ENCODE measurements at regions not wholly inside any gene's neighbourhood (a gene's known extent, or its start where the extent isn't known, plus 50 kb on each side); places are given as distances from the start of the nearest gene placed in this dataset.

GRCh38 chr9:90131568-90131967 lies 511.1 kb downstream of the DIRAS2 start:
- Histone ChIP-seq H3K36me3 (ENCODE audit: control insufficient read depth, insufficient read depth, low read length) (no peaks in the 10 kb centered on the region), H3K4me3 (ENCODE audit: insufficient read depth, low read depth, low read length) (no peak overlapping the region), H3K9me3 (ENCODE audit: control insufficient read depth, low read length) (no peaks in the 10 kb centered on the region), H3K27me3 (ENCODE audit: control insufficient read depth, insufficient read depth, low read length, poor library complexity, severe bottlenecking) (no peaks in the 10 kb centered on the region), H3K27ac (ENCODE audit: insufficient read depth, low read depth, low read length, poor library complexity, severe bottlenecking) (no peak overlapping the region), H3K4me1 (ENCODE audit: control insufficient read depth, insufficient read depth, low read length) (no peaks in the 10 kb centered on the region)
- WGBS, 2 experiments: 92% methylated on average over 7 of the region's 7 CpGs

DNA sequence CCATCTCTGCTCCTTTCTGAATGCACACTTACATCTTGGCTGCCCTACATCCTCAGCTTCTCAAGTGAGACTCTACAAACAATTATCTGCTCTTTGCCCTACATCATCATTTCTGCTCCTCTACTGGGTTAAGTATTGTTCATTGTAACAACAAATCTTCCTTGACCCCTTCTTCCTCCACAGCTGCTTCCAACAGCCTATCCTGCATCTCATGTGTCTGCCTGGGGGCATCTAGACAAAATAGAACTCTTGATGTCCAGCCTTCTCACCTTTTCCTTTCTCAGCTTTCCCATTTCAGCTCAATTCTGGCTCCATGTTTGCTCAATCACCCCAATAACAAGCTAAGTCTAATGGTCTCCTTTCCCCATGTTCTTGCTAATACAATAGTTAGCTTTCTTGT lies 509.8 kb downstream of the DIRAS2 start:
- Histone ChIP-seq H3K4me3 (ENCODE audit: insufficient read depth, low read depth, low read length) (no peak overlapping the region), H3K27me3 (ENCODE audit: control insufficient read depth, insufficient read depth, low read length, poor library complexity, severe bottlenecking) (no peaks in the 10 kb centered on the region), H3K36me3 (ENCODE audit: control insufficient read depth, insufficient read depth, low read length) (no peaks in the 10 kb centered on the region), H3K9me3 (ENCODE audit: control insufficient read depth, low read length) (no peaks in the 10 kb centered on the region), H3K4me1 (ENCODE audit: control insufficient read depth, insufficient read depth, low read length) (no peaks in the 10 kb centered on the region), H3K27ac (ENCODE audit: insufficient read depth, low read depth, low read length, poor library complexity, severe bottlenecking) (no peak overlapping the region)

GRCh38 chr9:90137801-90138200 lies 504.8 kb downstream of the DIRAS2 start:
- Histone ChIP-seq H3K9me3 (ENCODE audit: control insufficient read depth, low read length) (no peaks in the 10 kb centered on the region), H3K27me3 (ENCODE audit: control insufficient read depth, insufficient read depth, low read length, poor library complexity, severe bottlenecking) (no peaks in the 10 kb centered on the region), H3K4me1 (ENCODE audit: control insufficient read depth, insufficient read depth, low read length) (no peaks in the 10 kb centered on the region), H3K4me3 (ENCODE audit: insufficient read depth, low read depth, low read length) (no peak overlapping the region), H3K36me3 (ENCODE audit: control insufficient read depth, insufficient read depth, low read length) (no peaks in the 10 kb centered on the region), H3K27ac (ENCODE audit: insufficient read depth, low read depth, low read length, poor library complexity, severe bottlenecking) (no peak overlapping the region)
- 82 to 84% methylated on average over 1 of the region's 1 CpG for WGBS, 2 experiments

GRCh38 chr9:90140131-90140818 lies 502.3 kb downstream of the DIRAS2 start:
- H3K4me3 ChIP-seq (ENCODE audit: insufficient read depth, low read depth, low read length): no peak overlapping the region
- no peak overlapping the region for H3K27ac ChIP-seq (ENCODE audit: insufficient read depth, low read depth, low read length, poor library complexity, severe bottlenecking)
- 74% methylated on average over 7 of the region's 7 CpGs for WGBS, 2 experiments
- H3K9me3 ChIP-seq (ENCODE audit: control insufficient read depth, low read length): no peaks in the 10 kb centered on the region
- no peaks in the 10 kb centered on the region for H3K27me3 ChIP-seq (ENCODE audit: control insufficient read depth, insufficient read depth, low read length, poor library complexity, severe bottlenecking)
- no peaks in the 10 kb centered on the region for H3K4me1 ChIP-seq (ENCODE audit: control insufficient read depth, insufficient read depth, low read length)
- no peaks in the 10 kb centered on the region for H3K36me3 ChIP-seq (ENCODE audit: control insufficient read depth, insufficient read depth, low read length)

GRCh38 chr9:90141723-90142122 lies 500.9 kb downstream of the DIRAS2 start:
- H3K4me3 ChIP-seq (ENCODE audit: insufficient read depth, low read depth, low read length): no peak overlapping the region
- no peaks in the 10 kb centered on the region for H3K27me3 ChIP-seq (ENCODE audit: control insufficient read depth, insufficient read depth, low read length, poor library complexity, severe bottlenecking)
- no peak overlapping the region for H3K27ac ChIP-seq (ENCODE audit: insufficient read depth, low read depth, low read length, poor library complexity, severe bottlenecking)
- H3K9me3 ChIP-seq (ENCODE audit: control insufficient read depth, low read length): no peaks in the 10 kb centered on the region
- 90 to 91% methylated on average over 2 of the region's 5 CpGs for WGBS, 2 experiments
- H3K4me1 ChIP-seq (ENCODE audit: control insufficient read depth, insufficient read depth, low read length): no peaks in the 10 kb centered on the region
- no peaks in the 10 kb centered on the region for H3K36me3 ChIP-seq (ENCODE audit: control insufficient read depth, insufficient read depth, low read length)

DNA sequence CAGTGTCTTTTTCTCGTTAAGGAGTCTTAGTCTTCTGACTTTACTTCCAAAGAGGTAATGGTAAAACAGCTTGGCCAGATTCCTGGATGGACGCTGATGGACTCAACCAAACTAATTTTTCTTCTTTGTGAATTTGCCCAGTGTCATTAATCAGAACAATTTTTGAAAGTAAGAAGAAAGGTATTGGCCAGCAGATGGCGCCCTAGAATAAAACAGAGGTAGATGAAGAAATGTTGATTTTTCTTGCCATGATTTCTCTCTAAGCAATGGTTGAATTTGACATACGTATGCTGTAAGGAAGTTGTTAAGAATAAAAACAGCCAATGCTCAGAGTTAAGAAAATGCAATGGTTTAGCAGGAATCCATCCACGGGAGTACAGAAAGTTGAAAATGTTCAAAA lies 500.0 kb downstream of the DIRAS2 start:
- WGBS, 2 experiments: 22 to 27% methylated on average over 5 of the region's 5 CpGs
- Histone ChIP-seq H3K9me3 (ENCODE audit: control insufficient read depth, low read length) (no peaks in the 10 kb centered on the region), H3K27me3 (ENCODE audit: control insufficient read depth, insufficient read depth, low read length, poor library complexity, severe bottlenecking) (no peaks in the 10 kb centered on the region), H3K4me3 (ENCODE audit: insufficient read depth, low read depth, low read length) (no peak overlapping the region), H3K36me3 (ENCODE audit: control insufficient read depth, insufficient read depth, low read length) (no peaks in the 10 kb centered on the region), H3K4me1 (ENCODE audit: control insufficient read depth, insufficient read depth, low read length) (no peaks in the 10 kb centered on the region), H3K27ac (ENCODE audit: insufficient read depth, low read depth, low read length, poor library complexity, severe bottlenecking) (no peak overlapping the region)

DNA sequence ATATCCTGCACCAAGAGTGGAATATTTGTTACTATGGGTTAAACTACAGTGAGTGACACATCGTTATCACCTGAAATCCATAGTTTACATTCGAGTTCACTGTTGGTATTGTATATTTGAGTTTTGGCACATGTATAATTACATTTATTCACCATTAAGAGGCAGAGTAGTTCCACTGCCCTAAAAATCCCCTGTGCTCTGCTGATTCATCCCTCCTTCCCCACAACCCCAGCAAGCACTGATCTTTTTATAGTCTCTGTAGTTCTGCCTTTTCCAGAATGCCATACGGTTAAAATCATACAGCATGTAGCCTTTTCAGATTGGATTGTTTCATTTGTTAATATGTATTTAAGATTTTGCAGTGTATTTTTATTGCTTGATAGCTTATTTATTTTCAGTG lies 495.2 kb downstream of the DIRAS2 start:
- WGBS, 2 experiments: 83 to 100% methylated on average over 1 to 2 of the region's 3 CpGs
- no peaks in the 10 kb centered on the region for H3K36me3 ChIP-seq (ENCODE audit: control insufficient read depth, insufficient read depth, low read length)
- no peaks in the 10 kb centered on the region for H3K4me1 ChIP-seq (ENCODE audit: control insufficient read depth, insufficient read depth, low read length)
- peaks cover 2% of the 10 kb centered on the region for H3K9me3 ChIP-seq (ENCODE audit: control insufficient read depth, low read length)
- no peak overlapping the region for H3K4me3 ChIP-seq (ENCODE audit: insufficient read depth, low read depth, low read length)
- no peaks in the 10 kb centered on the region for H3K27me3 ChIP-seq (ENCODE audit: control insufficient read depth, insufficient read depth, low read length, poor library complexity, severe bottlenecking)
- no peak overlapping the region for H3K27ac ChIP-seq (ENCODE audit: insufficient read depth, low read depth, low read length, poor library complexity, severe bottlenecking)

DNA sequence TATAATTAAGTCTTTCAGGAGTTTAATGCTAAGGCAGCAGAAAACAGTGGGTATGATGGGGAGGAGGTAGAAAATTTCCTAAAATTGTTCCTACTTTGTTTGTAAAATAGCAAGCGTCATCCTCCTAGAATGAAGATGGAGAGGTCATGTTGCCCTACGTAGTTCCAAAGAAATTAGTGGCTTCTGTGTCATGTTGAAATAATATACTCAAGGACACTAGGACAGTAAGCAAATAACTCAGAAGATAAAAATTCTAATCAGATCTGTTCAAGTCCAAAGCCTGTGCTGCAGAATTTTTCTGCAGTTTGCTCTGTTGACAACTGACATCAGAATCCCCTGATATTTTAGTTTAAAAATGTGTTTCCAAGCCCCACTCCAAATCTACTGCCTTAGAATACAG lies 486.3 kb downstream of the DIRAS2 start:
- no peak overlapping the region for H3K27ac ChIP-seq (ENCODE audit: insufficient read depth, low read depth, low read length, poor library complexity, severe bottlenecking)
- H3K9me3 ChIP-seq (ENCODE audit: control insufficient read depth, low read length): no peaks in the 10 kb centered on the region
- no peaks in the 10 kb centered on the region for H3K27me3 ChIP-seq (ENCODE audit: control insufficient read depth, insufficient read depth, low read length, poor library complexity, severe bottlenecking)
- no peak overlapping the region for H3K4me3 ChIP-seq (ENCODE audit: insufficient read depth, low read depth, low read length)
- no peaks in the 10 kb centered on the region for H3K36me3 ChIP-seq (ENCODE audit: control insufficient read depth, insufficient read depth, low read length)
- no peaks in the 10 kb centered on the region for H3K4me1 ChIP-seq (ENCODE audit: control insufficient read depth, insufficient read depth, low read length)
- 93 to 100% methylated on average over 2 of the region's 2 CpGs for WGBS, 2 experiments

DNA sequence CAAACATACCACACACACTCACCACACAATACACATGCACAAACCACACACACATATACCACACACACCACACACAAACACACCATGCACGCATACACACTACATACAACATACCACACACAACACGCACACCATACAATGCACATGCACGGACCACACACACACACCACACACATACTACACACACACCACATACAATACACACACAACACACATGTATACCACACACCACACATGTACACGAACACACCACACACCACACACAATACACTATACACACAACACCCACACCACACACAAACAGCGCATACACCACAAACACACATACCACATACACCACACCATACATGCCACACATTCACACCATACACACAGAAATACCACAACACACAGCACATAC lies 480.3 kb downstream of the DIRAS2 start:
- Histone ChIP-seq H3K27me3 (ENCODE audit: control insufficient read depth, insufficient read depth, low read length, poor library complexity, severe bottlenecking) (no peaks in the 10 kb centered on the region), H3K4me3 (ENCODE audit: insufficient read depth, low read depth, low read length) (no peak overlapping the region), H3K36me3 (ENCODE audit: control insufficient read depth, insufficient read depth, low read length) (no peaks in the 10 kb centered on the region), H3K4me1 (ENCODE audit: control insufficient read depth, insufficient read depth, low read length) (peaks cover 5% of the 10 kb centered on the region), H3K9me3 (ENCODE audit: control insufficient read depth, low read length) (no peaks in the 10 kb centered on the region), H3K27ac (ENCODE audit: insufficient read depth, low read depth, low read length, poor library complexity, severe bottlenecking) (no peak overlapping the region)
- 90 to 92% methylated on average over 5 of the region's 5 CpGs for WGBS, 2 experiments

- WGBS, 2 experiments: 84 to 91% methylated on average over 3 of the region's 3 CpGs
- H3K27ac ChIP-seq (ENCODE audit: insufficient read depth, low read depth, low read length, poor library complexity, severe bottlenecking): no peak overlapping the region
- no peaks in the 10 kb centered on the region for H3K9me3 ChIP-seq (ENCODE audit: control insufficient read depth, low read length)
- H3K27me3 ChIP-seq (ENCODE audit: control insufficient read depth, insufficient read depth, low read length, poor library complexity, severe bottlenecking): no peaks in the 10 kb centered on the region
- no peaks in the 10 kb centered on the region for H3K36me3 ChIP-seq (ENCODE audit: control insufficient read depth, insufficient read depth, low read length)
- no peak overlapping the region for H3K4me3 ChIP-seq (ENCODE audit: insufficient read depth, low read depth, low read length)
- peaks cover 5% of the 10 kb centered on the region for H3K4me1 ChIP-seq (ENCODE audit: control insufficient read depth, insufficient read depth, low read length)
These were observed 479.8 kb downstream of the DIRAS2 start for GRCh38 chr9:90162819-90163218.

DNA sequence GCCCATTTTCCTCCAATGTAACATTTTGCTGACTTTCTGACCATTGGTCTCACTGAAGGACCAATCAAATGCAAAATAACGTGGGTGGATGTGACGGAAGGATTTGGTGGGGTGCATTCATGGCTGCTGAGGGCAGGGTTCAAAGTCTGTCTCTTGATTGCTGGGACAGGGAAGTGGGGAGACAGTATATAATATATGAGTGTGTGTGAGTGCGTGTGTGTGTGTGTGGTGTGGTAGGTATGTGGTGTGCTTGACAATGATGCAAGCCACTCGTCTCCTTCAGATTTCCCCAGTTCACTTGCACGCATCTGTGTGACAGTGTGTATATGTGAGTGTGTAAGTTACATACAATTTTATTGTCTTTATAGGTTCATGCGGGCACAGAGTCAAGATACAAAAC lies 477.3 kb downstream of the DIRAS2 start:
- WGBS, 2 experiments: 89 to 92% methylated on average over 6 of the region's 6 CpGs
- Histone ChIP-seq H3K27ac (ENCODE audit: insufficient read depth, low read depth, low read length, poor library complexity, severe bottlenecking) (no peak overlapping the region), H3K4me1 (ENCODE audit: control insufficient read depth, insufficient read depth, low read length) (peaks cover 5% of the 10 kb centered on the region), H3K36me3 (ENCODE audit: control insufficient read depth, insufficient read depth, low read length) (no peaks in the 10 kb centered on the region), H3K27me3 (ENCODE audit: control insufficient read depth, insufficient read depth, low read length, poor library complexity, severe bottlenecking) (no peaks in the 10 kb centered on the region), H3K9me3 (ENCODE audit: control insufficient read depth, low read length) (no peaks in the 10 kb centered on the region), H3K4me3 (ENCODE audit: insufficient read depth, low read depth, low read length) (no peak overlapping the region)
